GM18861 (cell line): ENCODE measurements at regions not wholly inside any gene's neighbourhood (a gene's known extent, or its start where the extent isn't known, plus 50 kb on each side); places are given as distances from the start of the nearest gene placed in this dataset.

Experiments
- ATAC-seq: cut with Tn5 transposase; IDR thresholded peaks from one replicate; pipeline ENCODE4 v1.9.1; 2021; ENCODE audit not compliant: unreplicated experiment

GRCh38 chr3:118267588-118267987 lies 767.1 kb downstream of the IGSF11 start:
- ATAC-seq = no peak

GRCh38 chr3:118269537-118270125 lies 765.0 kb downstream of the IGSF11 start:
- no peak for ATAC-seq

- ATAC-seq = no peak
These were observed 761.7 kb downstream of the IGSF11 start for GRCh38 chr3:118272991-118273390.

- no peak for ATAC-seq
These were observed 756.8 kb downstream of the IGSF11 start for GRCh38 chr3:118277814-118278213.

- no peak for ATAC-seq
These were observed 741.8 kb downstream of the IGSF11 start for GRCh38 chr3:118292841-118293240.

DNA sequence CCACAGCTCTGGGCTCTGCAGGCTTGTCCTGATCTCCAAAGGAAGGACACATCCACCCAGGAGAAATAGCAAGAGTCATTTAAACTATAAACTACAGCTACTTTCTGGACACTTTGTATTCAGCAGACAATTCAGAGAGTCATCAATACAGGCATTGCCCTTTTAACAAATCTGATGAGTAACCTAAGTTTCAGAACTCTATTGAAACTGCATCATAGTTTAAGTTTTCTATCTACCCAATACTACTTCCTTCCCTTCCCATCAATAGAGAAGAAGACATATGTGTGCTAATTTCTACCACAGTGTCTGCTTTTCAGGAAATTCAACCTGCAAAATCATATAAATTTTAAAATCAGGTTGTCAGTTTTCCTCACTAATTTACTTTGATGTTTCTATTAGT lies 736.5 kb downstream of the IGSF11 start:
- ATAC-seq = no peak

DNA sequence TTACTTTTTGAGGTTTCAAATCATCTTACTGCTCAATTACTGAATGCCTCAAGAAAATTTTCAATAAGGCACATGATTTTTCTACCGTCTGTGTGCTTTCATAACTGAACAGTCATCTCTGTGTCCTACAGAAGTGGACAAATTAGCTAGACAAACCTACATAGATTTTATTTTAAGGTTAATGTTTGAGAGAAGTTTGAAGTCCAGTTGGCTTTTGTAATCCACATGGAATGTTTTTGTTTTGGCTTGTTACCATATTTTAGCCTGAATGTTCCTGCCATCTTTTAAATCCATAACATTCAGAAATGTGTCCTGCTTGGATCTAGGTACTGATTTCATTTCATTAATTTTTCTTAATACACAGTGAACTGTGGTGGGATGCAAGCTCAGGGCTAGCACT lies 730.1 kb downstream of the IGSF11 start:
- ATAC-seq = no peak

GRCh38 chr3:118332699-118333098 lies 701.9 kb downstream of the IGSF11 start:
- no peak for ATAC-seq

DNA sequence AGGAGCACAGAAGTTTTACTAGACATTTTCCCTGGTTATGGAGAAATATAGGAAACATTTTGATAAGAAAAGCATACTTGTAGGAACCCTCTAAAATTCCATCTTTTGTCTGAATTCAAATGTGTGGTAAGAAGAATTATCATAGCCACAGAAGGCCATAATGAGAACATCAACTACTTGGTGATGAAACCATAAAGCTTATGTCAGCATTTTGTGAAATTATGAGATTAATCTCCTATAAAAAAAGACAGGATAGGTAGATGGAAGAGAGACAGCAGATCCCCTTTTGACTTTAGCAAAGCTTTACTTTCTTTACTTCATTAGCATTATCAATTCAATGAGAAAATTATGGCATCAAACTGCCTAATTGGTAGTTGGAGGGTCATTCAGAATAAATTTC lies 697.0 kb downstream of the IGSF11 start:
- ATAC-seq = no peak

DNA sequence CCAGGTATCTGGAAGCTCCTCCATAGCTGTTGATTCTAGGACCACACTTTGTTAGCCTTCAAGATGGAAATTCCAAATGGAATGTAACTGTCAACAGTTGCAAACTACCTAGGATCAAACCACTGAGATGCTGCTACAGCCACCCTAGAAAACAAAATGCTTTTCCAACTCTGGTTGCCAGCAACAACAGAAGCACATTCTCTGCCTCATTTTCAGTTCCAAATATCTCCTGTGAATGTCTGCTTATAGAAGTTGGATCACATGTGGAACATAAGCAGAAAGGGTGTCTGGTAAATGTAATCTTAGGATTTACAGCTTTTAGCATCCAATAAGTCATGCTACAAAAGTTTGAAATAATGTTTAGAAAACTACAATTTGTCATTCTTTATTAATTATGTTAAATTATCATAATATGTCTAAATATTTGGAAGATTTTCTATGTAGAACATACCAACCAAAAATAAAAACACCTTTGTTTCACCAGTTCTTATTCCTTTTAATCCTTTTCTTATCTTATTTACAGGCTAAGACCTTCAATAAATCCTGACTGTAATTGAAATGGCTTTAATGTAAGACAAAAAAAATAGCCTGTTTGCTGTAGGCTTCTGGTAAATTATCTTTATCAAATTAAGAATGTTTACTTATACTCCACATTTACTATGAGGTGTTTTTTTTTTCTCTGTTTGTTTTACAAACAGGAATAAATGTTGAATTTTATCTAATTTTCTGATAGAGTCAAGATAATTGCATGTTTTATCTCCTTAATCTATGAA lies 687.1 kb downstream of the IGSF11 start:
- no peak for ATAC-seq

GRCh38 chr3:118348169-118348557 lies 686.5 kb downstream of the IGSF11 start:
- ATAC-seq = no peak

DNA sequence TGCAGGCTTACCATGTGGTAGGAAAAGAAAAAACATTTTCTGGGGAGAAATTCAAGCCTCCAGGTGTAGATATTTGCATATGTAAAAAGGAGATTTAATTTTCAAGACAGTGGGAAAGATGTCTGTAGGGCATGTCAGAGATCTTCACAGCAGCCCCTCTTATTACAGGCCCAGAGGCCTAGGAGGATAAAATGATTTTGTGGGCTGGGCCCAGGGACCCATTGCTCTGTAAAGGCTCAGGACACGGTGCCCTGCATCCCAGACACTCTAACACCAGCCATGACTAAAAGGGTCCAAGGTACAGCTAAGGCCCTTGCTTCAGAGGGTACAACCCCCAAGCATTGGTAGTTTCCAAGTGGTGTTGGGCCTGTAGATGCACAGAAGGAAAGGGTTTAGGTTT lies 680.1 kb downstream of the IGSF11 start:
- ATAC-seq = no peak

- ATAC-seq = no peak
These were observed 664.7 kb downstream of the IGSF11 start for GRCh38 chr3:118369892-118370491.

DNA sequence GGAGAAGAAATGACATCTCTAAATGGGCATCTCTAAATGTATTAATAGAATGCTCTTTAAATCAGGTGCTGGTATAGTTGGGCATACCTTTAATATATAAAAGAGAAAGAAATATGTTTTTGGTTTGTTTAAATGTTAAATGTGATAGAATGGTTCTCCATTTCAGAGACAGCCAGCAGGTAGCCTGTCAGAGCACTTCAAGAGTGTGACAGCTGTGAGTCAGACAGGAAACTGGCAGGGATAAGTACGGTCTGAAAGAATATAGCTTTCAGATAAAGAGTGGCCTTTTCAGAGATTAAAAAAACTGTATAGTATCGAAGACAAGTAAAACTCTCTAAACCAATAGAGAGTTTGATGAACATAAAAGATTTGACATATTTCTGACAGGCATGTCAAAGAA lies 654.1 kb downstream of the IGSF11 start:
- no peak for ATAC-seq

DNA sequence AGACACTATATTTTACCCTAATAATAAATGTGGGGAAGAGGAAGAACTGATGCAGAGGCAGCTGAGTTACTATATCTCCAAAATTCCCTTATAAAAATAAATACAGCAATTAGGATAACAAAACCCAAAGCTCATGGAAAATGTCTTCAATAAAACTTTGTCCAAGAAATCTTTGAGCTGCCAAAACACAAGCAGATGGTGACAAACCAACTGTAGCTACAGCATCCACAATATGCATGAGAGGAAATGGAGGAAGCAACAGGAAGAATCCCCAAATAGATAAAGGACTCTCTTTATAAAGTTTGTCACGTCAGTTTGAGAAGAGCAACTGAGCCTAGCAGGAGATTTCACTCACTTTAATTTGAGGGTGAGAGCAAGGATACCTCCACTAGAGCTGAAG lies 638.2 kb downstream of the IGSF11 start:
- no peak for ATAC-seq

- no peak for ATAC-seq
These were observed 634.6 kb downstream of the IGSF11 start for GRCh38 chr3:118400086-118400485.

DNA sequence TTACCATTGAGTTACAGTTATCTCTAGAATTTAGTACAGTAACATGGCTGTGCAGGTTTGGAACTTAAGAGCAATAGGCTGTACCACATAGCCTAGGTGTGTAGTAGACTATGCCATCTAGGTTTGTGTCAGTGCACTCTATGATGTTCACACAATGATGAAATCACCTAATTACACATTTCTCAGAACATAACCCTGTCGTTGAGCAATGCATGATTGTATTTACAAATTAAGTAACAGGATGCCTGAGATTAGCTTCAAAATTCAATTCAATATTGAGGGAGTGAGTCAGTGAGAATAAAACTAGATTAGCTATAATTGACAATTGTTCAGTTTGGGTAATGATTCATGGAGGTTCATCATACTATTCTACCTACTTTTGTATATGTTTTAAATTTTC lies 633.8 kb downstream of the IGSF11 start:
- no peak for ATAC-seq

GRCh38 chr3:118401887-118402286 lies 632.8 kb downstream of the IGSF11 start:
- ATAC-seq = no peak

- ATAC-seq = no peak
These were observed 631.7 kb downstream of the IGSF11 start for GRCh38 chr3:118402971-118403370.

GRCh38 chr3:118406562-118406961 lies 628.1 kb downstream of the IGSF11 start:
- no peak for ATAC-seq

DNA sequence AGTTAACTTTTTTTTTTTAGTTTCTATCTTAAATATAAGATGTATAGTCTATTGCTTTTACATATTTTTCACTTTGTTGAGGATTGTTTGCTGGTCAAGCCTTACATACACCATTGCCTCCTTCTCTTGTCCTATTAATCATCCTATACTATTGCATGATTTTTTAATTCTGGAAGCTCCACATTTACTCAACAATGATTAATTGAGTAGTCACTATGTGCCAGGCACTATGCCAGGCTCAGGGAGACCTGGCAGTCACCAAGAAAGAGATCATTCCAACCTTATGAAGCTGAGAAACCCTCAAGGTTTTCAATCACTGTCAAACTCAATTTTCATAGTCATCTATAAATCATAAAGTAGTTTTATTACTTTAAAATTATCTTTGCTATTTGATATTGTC lies 626.2 kb downstream of the IGSF11 start:
- ATAC-seq = no peak

DNA sequence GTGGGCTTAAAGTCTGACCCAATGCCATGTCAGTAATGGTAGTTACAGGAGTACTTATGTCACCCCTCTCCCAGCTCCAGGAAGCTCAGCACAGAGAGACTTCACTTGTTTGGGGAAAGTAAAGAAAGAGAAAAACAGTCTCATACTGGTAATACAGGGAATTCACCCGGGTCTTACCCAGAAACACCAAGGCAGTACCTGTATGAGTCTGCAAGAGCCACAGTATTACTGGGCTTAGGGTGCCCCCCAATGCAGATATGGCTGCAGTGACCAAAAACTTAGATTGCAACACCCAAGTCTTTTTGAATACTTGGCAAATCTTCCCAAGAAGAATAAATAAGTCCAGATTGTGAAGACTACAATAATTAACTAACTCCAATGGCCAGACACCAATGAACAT lies 622.1 kb downstream of the IGSF11 start:
- ATAC-seq = peak; percentile 94
